HEK293T (cell line): ENCODE measurements at regions not wholly inside any gene's neighbourhood (a gene's known extent, or its start where the extent isn't known, plus 50 kb on each side); places are given as distances from the start of the nearest gene placed in this dataset.

Experiments used
- ARNT ChIP-seq: fragments of 450-650 bp; IDR thresholded peaks from 2 replicates; pipeline ENCODE4 v1.6.1; 2017; ENCODE audit warnings: mild to moderate bottlenecking
- BHLHE40 ChIP-seq: fragments of 450-650 bp; IDR thresholded peaks from 2 replicates; pipeline ENCODE4 v1.6.1; 2016; ENCODE audit warnings: mild to moderate bottlenecking, moderate library complexity, borderline replicate concordance
- ELF4 ChIP-seq: fragments of 450-650 bp; IDR thresholded peaks from 2 replicates; pipeline ENCODE4 v1.6.1; 2017; ENCODE audit warnings: antibody characterized with exemption
- FOXA1 ChIP-seq: fragments of 450-650 bp; IDR thresholded peaks from 2 replicates; pipeline ENCODE4 v1.6.1; 2016; ENCODE audit warnings: mild to moderate bottlenecking
- FOXM1 ChIP-seq: fragments of 450-650 bp; IDR thresholded peaks from 2 replicates; pipeline ENCODE4 v1.6.1; 2017; ENCODE audit warnings: mild to moderate bottlenecking, borderline replicate concordance
- HDGF ChIP-seq: fragments of 450-650 bp; IDR thresholded peaks from 2 replicates; pipeline ENCODE4 v1.6.1; 2017; ENCODE audit warnings: antibody characterized with exemption, borderline replicate concordance
- LEF1 ChIP-seq: fragments of 450-650 bp; IDR thresholded peaks from 2 replicates; pipeline ENCODE4 v1.6.1; 2017; ENCODE audit warnings: mild to moderate bottlenecking, borderline replicate concordance
- NFRKB ChIP-seq: fragments of 450-650 bp; IDR thresholded peaks from 2 replicates; pipeline ENCODE4 v1.6.1; 2016; ENCODE audit warnings: mild to moderate bottlenecking, moderate library complexity
- SP1 ChIP-seq: fragments of 450-650 bp; IDR thresholded peaks from 2 replicates; pipeline ENCODE4 v1.6.1; 2017
- TARDBP ChIP-seq: fragments of 450-650 bp; IDR thresholded peaks from 2 replicates; pipeline ENCODE4 v1.6.1; 2016
- ZNF384 ChIP-seq: fragments of 450-650 bp; IDR thresholded peaks from 2 replicates; pipeline ENCODE4 v1.6.1; 2016

GRCh38 chr5:165665735-165666400, 2160.4 kb downstream of the MAT2B start:
- TF ChIP-seq SP1: no peak
- no peak for TF ChIP-seq ELF4
- no peak for TF ChIP-seq HDGF
- TF ChIP-seq NFRKB: no peak
- no peak for TF ChIP-seq TARDBP
- no peak for TF ChIP-seq FOXM1
- TF ChIP-seq BHLHE40: no peak
- TF ChIP-seq ARNT: no peak
- no peak for TF ChIP-seq LEF1
- no peak for TF ChIP-seq FOXA1
- no peak for TF ChIP-seq ZNF384
